K562 (cell line): ENCODE measurements at regions not wholly inside any gene's neighbourhood (a gene's known extent, or its start where the extent isn't known, plus 50 kb on each side); places are given as distances from the start of the nearest gene placed in this dataset.
A peak's percentile ranks its signal among the peaks of the same experiment; 100 is the strongest.

Experiments used
- CBX5 ChIP-seq: IDR thresholded peaks from 2 replicates; pipeline ENCODE4 v1.6.1; 2014; ENCODE audit warnings: low read depth, borderline replicate concordance
- HMG20A ChIP-seq: fragments of 450-650 bp; formaldehyde crosslinking; conservative IDR thresholded peaks from 2 replicates; pipeline ENCODE4 v1.4.0; 2020; ENCODE audit warnings: mild to moderate bottlenecking, mixed read lengths
- JUN ChIP-seq, 2 experiments: sonication (generic) in 1 of 2; formaldehyde crosslinking in 1 of 2; IDR thresholded peaks; 2 replicates each; pipeline versions ENCODE4 v1.6.1 to v1.8.0; 2012 to 2022; ENCODE audit warnings: borderline replicate concordance in 2 of 2, mild to moderate bottlenecking in 2 of 2, improper control_type of control experiment in 1 of 2, low read depth in 1 of 2, low read length in 1 of 2, missing genetic modification reagents in 1 of 2
- NFATC3 ChIP-seq: fragments of 450-650 bp; IDR thresholded peaks from 2 replicates; pipeline ENCODE4 v1.6.1; 2017; ENCODE audit warnings: mild to moderate bottlenecking
- NFRKB ChIP-seq: fragments of 450-650 bp; IDR thresholded peaks from 2 replicates; pipeline ENCODE4 v1.6.1; 2016; ENCODE audit warnings: low read depth
- PATZ1 ChIP-seq: fragments of 250-450 bp; sonication (Bioruptor Pico); IDR thresholded peaks from 2 replicates; pipeline ENCODE4 v1.5.0; 2020; ENCODE audit warnings: mild to moderate bottlenecking, borderline replicate concordance
- PURB ChIP-seq: sonication (generic); formaldehyde crosslinking; IDR thresholded peaks from 2 replicates; pipeline ENCODE4 v1.9.0; 2021; ENCODE audit warnings: low read depth, mild to moderate bottlenecking, missing genetic modification reagents
- SOX6 ChIP-seq: fragments of 450-650 bp; IDR thresholded peaks from 2 replicates; pipeline ENCODE4 v1.6.1; 2014; ENCODE audit warnings: mild to moderate bottlenecking
- SREBF2 ChIP-seq: sonication (generic); formaldehyde crosslinking; IDR thresholded peaks from 2 replicates; pipeline ENCODE4 v1.4.0; 2020; ENCODE audit warnings: mild to moderate bottlenecking, missing genetic modification reagents
- ZNF24 ChIP-seq: fragments of 450-650 bp; IDR thresholded peaks from 2 replicates; pipeline ENCODE4 v1.6.1; 2016
- ZNF316 ChIP-seq: fragments of 450-650 bp; IDR thresholded peaks from 2 replicates; pipeline ENCODE4 v1.6.1; 2016
- ZNF347 ChIP-seq: fragments of 450-650 bp; formaldehyde crosslinking; IDR thresholded peaks from 2 replicates; pipeline ENCODE4 v1.4.0; 2020; ENCODE audit warnings: low read depth, mild to moderate bottlenecking, moderate library complexity
- ZNF655 ChIP-seq: fragments of 250-450 bp; sonication (Bioruptor Pico); IDR thresholded peaks from 2 replicates; pipeline ENCODE4 v1.5.0; 2021
- ZNF766 ChIP-seq: fragments of 200-800 bp; sonication (Bioruptor generic); conservative IDR thresholded peaks from 2 replicates; pipeline ENCODE4 v1.6.1; 2016; ENCODE audit warnings: missing genetic modification characterization, missing compliant biosample characterization
- ZNF79 ChIP-seq: fragments of 250-450 bp; sonication (Bioruptor Pico); IDR thresholded peaks from 2 replicates; pipeline ENCODE4 v1.4.0; 2020; ENCODE audit warnings: low read depth, mild to moderate bottlenecking, moderate library complexity

DNA sequence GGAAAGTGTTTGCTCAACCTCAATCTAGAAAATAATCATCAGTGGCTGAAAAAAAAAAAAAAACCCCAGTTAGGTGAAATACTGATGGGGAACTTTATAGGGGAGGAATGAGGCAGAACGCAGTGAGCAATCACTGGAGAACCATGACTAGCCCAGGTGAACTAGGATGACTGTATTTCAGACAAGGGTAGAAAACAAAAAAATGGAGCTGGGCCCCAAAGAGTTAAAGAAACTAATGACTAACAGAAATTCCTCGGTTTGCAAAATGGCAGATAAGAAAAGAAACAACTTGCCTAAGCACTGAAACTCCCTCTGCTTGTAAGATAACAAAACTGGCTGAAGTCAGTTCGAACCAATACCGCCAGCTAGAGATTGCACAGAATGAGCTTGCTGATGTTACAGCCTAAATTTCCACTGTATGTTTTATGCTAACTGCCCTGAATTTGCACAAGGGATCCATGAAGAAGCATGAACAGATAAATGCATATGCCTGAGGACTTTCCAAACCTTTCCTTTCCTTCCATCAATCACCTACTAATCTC, 245.9 kb downstream of the METTL4 start (continued):
- TF ChIP-seq JUN (IDR thresholded peaks at IDR 0.05; ENCODE audit: borderline replicate concordance, low read depth, low read length) (peak; percentile 86), JUN (CRISPR knock-in tag; IDR thresholded peaks at IDR 0.05; ENCODE audit: borderline replicate concordance) (no peak), ZNF655 (CRISPR knock-in tag) (no peak), NFRKB (peak; percentile 91), HMG20A (no peak), SOX6 (peak; percentile 89), ZNF316 (peak; percentile 78), CBX5 (no peak), ZNF766 (CRISPR knock-in tag) (peak; percentile 88), PATZ1 (CRISPR knock-in tag) (no peak), ZNF347 (CRISPR knock-in tag) (no peak), ZNF79 (CRISPR knock-in tag) (0 out of 2 replicates have a peak, but pooled peaks have one; percentile 39), PURB (no peak), ZNF24 (peak; percentile 86), SREBF2 (CRISPR knock-in tag) (no peak), NFATC3 (no peak)
